ENCODE measurements at regions not wholly inside any gene's neighbourhood (a gene's known extent, or its start where the extent isn't known, plus 50 kb on each side); places are given as distances from the start of the nearest gene placed in this dataset.

- Histone ChIP-seq H3K36me3 (ENCODE audit: control insufficient read depth, low read length) (no peaks in the 10 kb centered on the region), H3K9me2 (replicated peaks; ENCODE audit: control insufficient read depth, low read length) (no peaks in the 10 kb centered on the region), H3K4me1 (ENCODE audit: control insufficient read depth, low read length) (peaks cover 13% of the 10 kb centered on the region; the same call in 1 of the 2 replicates), H3K4me3 (ENCODE audit: low read length) (no peak overlapping the region), H3K79me2 (ENCODE audit: control insufficient read depth, low read length) (no peaks in the 10 kb centered on the region), H3K4me2 (ENCODE audit: low read length) (0 out of 2 replicates have a peak overlapping the region, but pooled peaks have one; percentile 20), H3K27me3 (ENCODE audit: control insufficient read depth, low read length) (no peaks in the 10 kb centered on the region), H3K9me3 (ENCODE audit: control insufficient read depth, insufficient read depth, low read length) (no peaks in the 10 kb centered on the region), H4K20me1 (ENCODE audit: control insufficient read depth, insufficient read depth, low read depth, low read length) (no peaks in the 10 kb centered on the region), H3F3A (ENCODE audit: control insufficient read depth, insufficient read depth) (no peaks in the 10 kb centered on the region), H3K27ac (ENCODE audit: low read depth, low read length) (no peak overlapping the region)
- no peak for TF ChIP-seq CTCF (IDR thresholded peaks at IDR 0.05; ENCODE audit: low read depth, low read length, poor library complexity, severe bottlenecking)
- no peak for TF ChIP-seq EZH2phosphoT487 (IDR thresholded peaks at IDR 0.05; ENCODE audit: borderline replicate concordance, low read length)
Observed at GRCh38 chr13:103676329-103676728, 610.1 kb upstream of the SLC10A2 start.

GRCh38 chr13:103671547-103671946 is 605.3 kb upstream of the SLC10A2 start:
- H3K9me3 ChIP-seq (ENCODE audit: control insufficient read depth, insufficient read depth, low read length) = no peaks in the 10 kb centered on the region
- H4K20me1 ChIP-seq (ENCODE audit: control insufficient read depth, insufficient read depth, low read depth, low read length) = no peaks in the 10 kb centered on the region
- H3K4me1 ChIP-seq (ENCODE audit: control insufficient read depth, low read length) = peaks cover 19% of the 10 kb centered on the region
- no peak overlapping the region for H3K27ac ChIP-seq (ENCODE audit: low read depth, low read length)
- no peaks in the 10 kb centered on the region for H3F3A ChIP-seq (ENCODE audit: control insufficient read depth, insufficient read depth)
- no peaks in the 10 kb centered on the region for H3K79me2 ChIP-seq (ENCODE audit: control insufficient read depth, low read length)
- TF ChIP-seq CTCF (IDR thresholded peaks at IDR 0.05; ENCODE audit: low read depth, low read length, poor library complexity, severe bottlenecking) = no peak
- TF ChIP-seq EZH2phosphoT487 (IDR thresholded peaks at IDR 0.05; ENCODE audit: borderline replicate concordance, low read length) = no peak
- no peaks in the 10 kb centered on the region for H3K36me3 ChIP-seq (ENCODE audit: control insufficient read depth, low read length)
- no peak overlapping the region for H3K4me2 ChIP-seq (ENCODE audit: low read length)
- no peaks in the 10 kb centered on the region for H3K9me2 ChIP-seq (replicated peaks; ENCODE audit: control insufficient read depth, low read length)
- no peaks in the 10 kb centered on the region for H3K27me3 ChIP-seq (ENCODE audit: control insufficient read depth, low read length)
- no peak overlapping the region for H3K4me3 ChIP-seq (ENCODE audit: low read length)

GRCh38 chr13:103663996-103664395 is 597.8 kb upstream of the SLC10A2 start:
- Histone ChIP-seq H3K4me3 (ENCODE audit: low read length) (no peak overlapping the region), H3K4me2 (ENCODE audit: low read length) (no peak overlapping the region), H3K9me2 (replicated peaks; ENCODE audit: control insufficient read depth, low read length) (no peaks in the 10 kb centered on the region), H4K20me1 (ENCODE audit: control insufficient read depth, insufficient read depth, low read depth, low read length) (no peaks in the 10 kb centered on the region), H3K27ac (ENCODE audit: low read depth, low read length) (no peak overlapping the region), H3K9me3 (ENCODE audit: control insufficient read depth, insufficient read depth, low read length) (no peaks in the 10 kb centered on the region), H3F3A (ENCODE audit: control insufficient read depth, insufficient read depth) (no peaks in the 10 kb centered on the region), H3K36me3 (ENCODE audit: control insufficient read depth, low read length) (no peaks in the 10 kb centered on the region), H3K4me1 (ENCODE audit: control insufficient read depth, low read length) (no peaks in the 10 kb centered on the region), H3K27me3 (ENCODE audit: control insufficient read depth, low read length) (no peaks in the 10 kb centered on the region), H3K79me2 (ENCODE audit: control insufficient read depth, low read length) (no peaks in the 10 kb centered on the region)
- TF ChIP-seq CTCF (IDR thresholded peaks at IDR 0.05; ENCODE audit: low read depth, low read length, poor library complexity, severe bottlenecking) = no peak
- no peak for TF ChIP-seq EZH2phosphoT487 (IDR thresholded peaks at IDR 0.05; ENCODE audit: borderline replicate concordance, low read length)
